ENCODE measurements at regions not wholly inside any gene's neighbourhood (a gene's known extent, or its start where the extent isn't known, plus 50 kb on each side); places are given as distances from the start of the nearest gene placed in this dataset.

DNA sequence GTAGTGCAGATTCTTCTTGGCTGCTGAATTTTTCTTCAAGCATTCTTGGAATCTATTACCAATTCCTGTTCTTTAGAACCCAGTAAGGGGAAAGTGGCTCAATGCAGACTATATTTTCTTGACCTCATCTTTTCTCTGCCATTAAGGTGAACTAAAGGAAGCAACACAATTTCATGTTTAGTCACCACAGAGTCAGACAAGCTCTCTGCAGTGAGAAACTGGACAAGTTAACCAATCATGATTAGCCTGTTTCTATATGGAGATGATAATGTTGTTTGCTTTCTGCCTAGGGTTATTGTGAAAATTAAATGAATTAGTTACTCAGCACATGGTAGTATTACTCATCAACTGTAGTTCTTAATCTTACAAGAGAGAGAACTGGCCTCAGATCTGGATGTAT is 1075.1 kb downstream of the AGBL1 start:
- TF ChIP-seq EZH2 (IDR thresholded peaks at IDR 0.05; ENCODE audit: low read depth) = no peak
- TF ChIP-seq, protein P1, sequence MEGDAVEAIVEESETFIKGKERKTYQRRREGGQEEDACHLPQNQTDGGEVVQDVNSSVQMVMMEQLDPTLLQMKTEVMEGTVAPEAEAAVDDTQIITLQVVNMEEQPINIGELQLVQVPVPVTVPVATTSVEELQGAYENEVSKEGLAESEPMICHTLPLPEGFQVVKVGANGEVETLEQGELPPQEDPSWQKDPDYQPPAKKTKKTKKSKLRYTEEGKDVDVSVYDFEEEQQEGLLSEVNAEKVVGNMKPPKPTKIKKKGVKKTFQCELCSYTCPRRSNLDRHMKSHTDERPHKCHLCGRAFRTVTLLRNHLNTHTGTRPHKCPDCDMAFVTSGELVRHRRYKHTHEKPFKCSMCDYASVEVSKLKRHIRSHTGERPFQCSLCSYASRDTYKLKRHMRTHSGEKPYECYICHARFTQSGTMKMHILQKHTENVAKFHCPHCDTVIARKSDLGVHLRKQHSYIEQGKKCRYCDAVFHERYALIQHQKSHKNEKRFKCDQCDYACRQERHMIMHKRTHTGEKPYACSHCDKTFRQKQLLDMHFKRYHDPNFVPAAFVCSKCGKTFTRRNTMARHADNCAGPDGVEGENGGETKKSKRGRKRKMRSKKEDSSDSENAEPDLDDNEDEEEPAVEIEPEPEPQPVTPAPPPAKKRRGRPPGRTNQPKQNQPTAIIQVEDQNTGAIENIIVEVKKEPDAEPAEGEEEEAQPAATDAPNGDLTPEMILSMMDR (conservative IDR thresholded peaks at IDR 0.05) = no peak

Measured in PC-9 (cell line).